SH-SY5Y (cell line): ENCODE measurements at regions not wholly inside any gene's neighbourhood (a gene's known extent, or its start where the extent isn't known, plus 50 kb on each side); places are given as distances from the start of the nearest gene placed in this dataset.

Experiments
- GATA2 ChIP-seq: IDR thresholded peaks from 2 replicates; pipeline ENCODE4 v1.6.1; 2011; ENCODE audit warnings: mild to moderate bottlenecking, low read depth, low read length
- GATA3 ChIP-seq: IDR thresholded peaks from 2 replicates; pipeline ENCODE4 v1.6.1; 2011; ENCODE audit warnings: low read depth, mild to moderate bottlenecking, low read length, moderate library complexity

GRCh38 chr7:131699323-131699722 lies 142.9 kb upstream of the PODXL start:
- TF ChIP-seq GATA2: no peak
- TF ChIP-seq GATA3: no peak
